Astrocyte of the spinal cord (primary cell): ENCODE measurements at regions not wholly inside any gene's neighbourhood (a gene's known extent, or its start where the extent isn't known, plus 50 kb on each side); places are given as distances from the start of the nearest gene placed in this dataset.

Experiments used
- DNase-seq: peaks from one replicate; pipeline ENCODE4 v3.0.0; 2011; ENCODE audit warnings: low read depth, low spot score
- H3K4me3 ChIP-seq: 2 replicates; pipeline ENCODE4 v1.5.1; 2011; ENCODE audit warnings: low read depth, mild to moderate bottlenecking, low read length, moderate library complexity
- in situ Hi-C: cut with HindIII; loops from 2 replicates; pipeline ENCODE4 v1.10.0; 2017; ENCODE audit warnings: low sequenced_read_pairs
- TF ChIP-seq, protein P1 (sequence below): IDR thresholded peaks from 2 replicates; pipeline ENCODE4 v1.5.1; 2012; ENCODE audit warnings: low read depth, mild to moderate bottlenecking, low read length, inconsistent platforms

DNA sequence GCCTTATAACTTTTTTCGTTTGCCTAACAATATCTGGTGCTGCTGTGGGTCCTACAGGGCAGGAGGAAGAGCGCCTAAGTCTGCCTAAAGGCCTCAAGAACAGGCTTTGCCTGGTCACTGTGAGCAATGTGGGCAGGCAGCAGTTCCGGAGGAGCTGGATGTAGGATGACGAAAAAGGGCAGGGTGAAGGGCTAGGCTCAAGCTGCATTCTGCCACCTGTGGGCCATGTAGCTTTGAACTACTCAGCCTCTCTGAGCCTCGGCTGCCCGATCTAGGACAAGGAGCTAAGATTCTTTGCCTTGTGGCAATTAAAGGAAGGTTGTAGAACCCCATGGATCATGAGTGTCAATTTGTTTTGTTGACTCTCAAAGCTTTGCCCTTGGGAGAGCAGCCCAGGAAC, 57.1 kb upstream of the MAMLD1 start:
- TF ChIP-seq, protein P1, sequence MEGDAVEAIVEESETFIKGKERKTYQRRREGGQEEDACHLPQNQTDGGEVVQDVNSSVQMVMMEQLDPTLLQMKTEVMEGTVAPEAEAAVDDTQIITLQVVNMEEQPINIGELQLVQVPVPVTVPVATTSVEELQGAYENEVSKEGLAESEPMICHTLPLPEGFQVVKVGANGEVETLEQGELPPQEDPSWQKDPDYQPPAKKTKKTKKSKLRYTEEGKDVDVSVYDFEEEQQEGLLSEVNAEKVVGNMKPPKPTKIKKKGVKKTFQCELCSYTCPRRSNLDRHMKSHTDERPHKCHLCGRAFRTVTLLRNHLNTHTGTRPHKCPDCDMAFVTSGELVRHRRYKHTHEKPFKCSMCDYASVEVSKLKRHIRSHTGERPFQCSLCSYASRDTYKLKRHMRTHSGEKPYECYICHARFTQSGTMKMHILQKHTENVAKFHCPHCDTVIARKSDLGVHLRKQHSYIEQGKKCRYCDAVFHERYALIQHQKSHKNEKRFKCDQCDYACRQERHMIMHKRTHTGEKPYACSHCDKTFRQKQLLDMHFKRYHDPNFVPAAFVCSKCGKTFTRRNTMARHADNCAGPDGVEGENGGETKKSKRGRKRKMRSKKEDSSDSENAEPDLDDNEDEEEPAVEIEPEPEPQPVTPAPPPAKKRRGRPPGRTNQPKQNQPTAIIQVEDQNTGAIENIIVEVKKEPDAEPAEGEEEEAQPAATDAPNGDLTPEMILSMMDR: no peak
- H3K4me3 ChIP-seq: no peak overlapping the region
- in situ Hi-C loops: no loop called here
- no peak for DNase-seq

DNA sequence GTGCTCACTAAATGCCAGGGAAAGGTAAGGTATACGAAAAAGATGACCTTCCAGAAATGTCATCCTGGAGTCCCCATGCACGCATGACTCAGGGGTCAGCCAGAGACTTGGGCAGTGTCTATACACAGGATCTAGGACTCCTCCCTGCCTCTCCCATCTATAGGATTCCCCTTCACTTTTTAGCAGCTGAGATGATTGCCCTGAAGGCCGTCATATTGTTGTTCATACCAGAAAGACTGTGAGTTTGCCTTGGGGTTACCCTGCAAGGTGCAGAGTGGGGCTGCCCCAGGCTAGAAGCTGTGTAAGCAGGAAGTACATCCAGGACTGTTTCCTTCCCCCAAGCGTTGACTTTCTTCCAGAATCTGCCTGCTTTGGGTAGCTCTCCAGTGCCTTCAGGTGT, 55.1 kb upstream of the MAMLD1 start:
- TF ChIP-seq, protein P1: no peak
- no peak for DNase-seq
- in situ Hi-C loops: no loop called here
- no peak overlapping the region for H3K4me3 ChIP-seq

DNA sequence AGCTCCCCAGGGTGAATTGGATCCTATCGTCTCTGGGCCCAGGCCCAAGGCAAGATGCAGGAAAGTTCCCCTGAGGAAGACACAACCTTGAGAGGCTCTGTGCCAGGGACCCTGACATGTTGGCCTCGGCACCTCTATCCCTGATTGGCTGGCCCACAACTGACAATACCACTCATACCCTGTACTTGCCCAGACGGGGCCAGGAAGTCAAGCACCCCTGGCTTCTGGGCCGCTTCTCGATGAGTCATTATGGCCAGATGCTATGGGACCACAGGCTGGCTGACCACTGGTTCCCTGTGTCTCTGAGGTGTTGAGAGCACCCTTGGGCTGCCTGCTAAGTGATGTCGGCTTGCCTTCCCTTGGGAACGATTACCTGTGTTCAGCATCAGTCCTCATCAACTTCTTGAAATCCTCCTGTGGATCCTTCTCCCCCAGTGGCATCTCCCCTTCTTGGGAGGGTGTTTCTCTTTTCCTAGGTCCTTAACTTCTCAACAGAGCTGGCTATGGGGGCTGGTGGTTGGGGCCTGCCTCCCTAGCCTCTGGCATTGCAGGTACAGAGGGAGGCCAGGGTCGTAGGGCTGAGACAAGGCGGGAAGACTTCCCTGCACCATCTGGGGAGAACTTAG, 54.5 kb upstream of the MAMLD1 start:
- in situ Hi-C loops: no loop called here
- DNase-seq: no peak
- H3K4me3 ChIP-seq: no peak overlapping the region
- TF ChIP-seq, protein P1: no peak

DNA sequence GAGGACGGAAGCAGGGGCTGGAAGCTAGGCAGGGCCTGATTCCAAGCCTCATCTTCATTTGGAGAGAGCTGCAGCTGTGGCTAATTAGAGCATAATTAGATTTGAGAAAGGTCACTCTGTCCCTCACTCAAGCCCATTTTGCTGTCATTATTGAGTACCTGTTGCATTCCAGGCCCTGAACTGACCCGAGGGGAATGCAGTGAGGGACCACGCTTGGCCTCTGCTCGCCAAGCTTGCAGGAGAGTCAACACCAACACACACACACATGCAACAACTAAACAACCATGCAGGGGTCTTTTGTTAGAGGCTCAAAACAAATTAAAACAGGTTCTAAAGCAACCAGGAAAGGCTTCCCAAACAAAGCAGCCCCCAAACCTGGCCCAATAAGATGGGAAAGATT, 52.7 kb upstream of the MAMLD1 start:
- H3K4me3 ChIP-seq: no peak overlapping the region
- no peak for DNase-seq
- in situ Hi-C loops: no loop called here
- TF ChIP-seq, protein P1: no peak

DNA sequence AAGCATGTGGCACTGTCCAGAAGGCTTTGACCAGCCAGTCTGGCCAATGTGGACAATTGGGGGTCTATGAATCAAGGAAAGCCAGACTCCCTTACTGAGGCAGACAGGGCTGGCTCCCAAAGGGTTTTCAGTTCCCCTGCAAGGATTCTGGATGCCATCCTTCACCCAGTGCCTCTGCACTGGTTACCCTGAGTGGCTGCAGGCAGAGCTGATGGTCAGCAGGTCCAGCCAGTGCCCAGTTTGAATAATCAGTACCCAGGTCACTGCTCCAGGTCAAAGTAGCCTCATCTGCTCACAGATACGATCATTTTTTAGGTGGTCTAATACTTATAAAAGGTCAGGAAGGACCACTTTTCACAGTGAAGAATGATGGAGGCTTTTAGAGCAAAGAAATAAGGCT, 52.2 kb upstream of the MAMLD1 start:
- TF ChIP-seq, protein P1: no peak
- in situ Hi-C loops: no loop called here
- DNase-seq: no peak
- H3K4me3 ChIP-seq: no peak overlapping the region

DNA sequence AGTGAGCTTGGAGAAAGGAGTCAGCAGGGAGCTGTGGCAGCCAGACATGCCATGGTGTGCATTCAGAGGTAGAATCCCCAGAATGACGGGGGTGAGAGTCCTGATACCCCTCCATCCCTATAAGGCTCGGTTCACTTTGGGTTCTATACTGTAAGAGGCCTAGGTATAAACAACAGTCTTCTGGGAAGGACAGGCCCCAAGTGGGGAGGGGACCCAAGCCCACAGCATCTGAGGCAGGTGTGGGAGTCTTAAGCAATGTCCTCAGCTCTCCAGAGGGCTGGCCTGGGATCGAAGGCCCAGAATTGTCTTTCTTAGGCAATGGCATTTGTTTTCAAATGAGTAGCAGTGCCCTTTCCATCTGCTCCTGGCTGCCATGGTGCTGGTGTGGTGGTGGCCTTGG, 50.2 kb upstream of the MAMLD1 start:
- in situ Hi-C loops: no loop called here

More for the DNA sequence above, 50.2 kb upstream of the MAMLD1 start:
- TF ChIP-seq, protein P1: no peak
- DNase-seq: no peak
- no peak overlapping the region for H3K4me3 ChIP-seq
